ENCODE measurements at regions not wholly inside any gene's neighbourhood (a gene's known extent, or its start where the extent isn't known, plus 50 kb on each side); places are given as distances from the start of the nearest gene placed in this dataset.
"Not testable (repeated sequence)": the region's sequence is repeated elsewhere in the genome, so short reads cannot be mapped to it uniquely, and the experiment has no call there.

DNA sequence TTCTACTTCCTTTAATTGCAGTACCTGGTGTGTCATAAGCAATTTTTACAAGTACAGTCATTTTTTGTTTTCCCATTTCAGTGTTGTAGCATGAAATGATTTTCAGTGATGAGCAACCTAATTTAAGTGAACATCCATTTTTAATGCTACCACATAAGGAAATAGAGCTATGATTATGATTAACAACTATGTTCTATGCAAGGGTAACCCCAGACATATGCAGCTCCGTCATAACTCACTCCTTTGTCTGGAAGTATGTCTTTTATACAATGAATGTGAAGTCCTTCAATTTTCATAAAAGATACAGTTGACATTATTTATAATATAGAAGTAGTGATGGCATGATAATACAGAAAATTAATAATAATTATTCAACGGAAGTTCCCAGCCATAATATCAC is 783.3 kb upstream of the CDH18 start:
- DNase-seq (ENCODE audit: low read depth); H3K4me3 ChIP-seq (ENCODE audit: low read depth, low read length): not testable (repeated sequence)

DNA sequence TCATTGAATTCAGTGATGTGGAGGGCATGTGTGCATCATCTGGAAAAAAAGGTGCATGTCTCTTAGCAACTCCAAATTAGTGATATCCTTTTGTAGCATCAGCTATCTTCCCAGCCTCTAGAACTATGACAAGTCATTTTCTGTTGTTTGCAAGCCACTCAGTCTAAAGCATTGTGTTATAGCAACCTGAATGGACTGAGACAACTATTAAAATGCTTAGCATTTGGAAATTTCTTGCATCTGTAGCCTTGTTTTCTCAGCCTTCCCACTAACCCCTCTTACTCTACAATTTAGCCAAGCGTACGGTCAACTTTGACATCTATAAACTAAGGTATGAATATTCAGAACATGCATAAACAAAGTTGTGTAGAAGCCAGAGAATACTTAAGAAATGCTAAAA is 777.1 kb upstream of the CDH18 start:
- DNase-seq (ENCODE audit: low read depth); H3K4me3 ChIP-seq (ENCODE audit: low read depth, low read length): not testable (repeated sequence)

DNA sequence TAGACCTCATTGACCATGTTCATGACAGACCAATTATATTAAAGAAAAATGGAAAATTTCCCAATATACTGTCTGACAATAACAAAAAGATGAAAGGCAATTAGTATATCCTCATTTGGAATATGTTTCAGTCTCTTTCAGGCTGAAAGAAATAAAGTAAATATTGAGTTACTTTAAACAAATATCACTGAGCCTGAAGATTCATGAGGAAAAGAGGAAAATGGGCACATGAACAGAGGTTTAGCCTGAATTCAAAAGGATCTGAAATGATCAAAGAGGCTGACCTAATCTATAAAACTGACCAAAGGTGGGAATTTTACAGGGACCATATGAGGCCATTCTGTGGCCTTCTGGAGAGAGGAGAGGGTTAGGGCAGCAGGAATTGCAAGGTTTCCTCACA is 771.5 kb upstream of the CDH18 start:
- H3K4me3 ChIP-seq (ENCODE audit: low read depth, low read length); DNase-seq (ENCODE audit: low read depth): not testable (repeated sequence)

DNA sequence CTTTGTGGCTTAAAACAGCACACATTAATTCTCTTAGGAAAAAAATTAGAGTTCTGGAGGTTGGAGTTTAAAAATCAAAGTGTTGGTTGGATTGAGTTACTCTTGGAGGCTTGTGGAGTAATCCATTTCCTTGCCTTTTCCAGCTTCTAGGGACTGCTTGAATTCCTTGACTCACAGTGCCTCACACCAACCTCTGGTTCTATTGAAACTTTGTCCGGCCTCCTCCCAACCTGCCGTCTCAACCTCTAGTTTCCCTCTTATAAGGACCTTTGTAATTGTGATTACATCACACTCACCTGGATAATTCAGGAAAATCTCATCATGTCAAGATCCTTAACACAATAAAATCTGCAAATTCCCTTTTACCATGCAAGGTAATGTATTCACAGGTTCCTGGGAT is 764.2 kb upstream of the CDH18 start:
- not testable (repeated sequence) for DNase-seq (ENCODE audit: low read depth); H3K4me3 ChIP-seq (ENCODE audit: low read depth, low read length)

DNA sequence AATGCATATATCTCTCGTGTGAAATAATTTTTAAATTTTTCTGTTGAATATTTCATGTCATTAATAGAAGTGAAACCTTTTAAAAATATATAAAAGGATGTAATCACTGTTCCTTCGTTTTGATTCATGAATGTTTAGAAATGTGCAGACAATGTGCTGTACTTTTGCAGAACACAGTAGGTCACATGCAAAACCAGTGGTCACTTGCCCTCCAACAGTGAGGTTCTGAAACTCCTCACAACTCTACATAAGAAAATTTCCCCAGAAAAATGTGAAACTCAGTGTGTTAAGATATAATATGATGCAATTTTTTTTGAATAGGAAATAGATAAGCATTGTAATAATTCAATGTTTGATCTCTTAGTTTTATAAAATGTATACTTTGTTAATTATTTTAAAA is 747.7 kb upstream of the CDH18 start:
- DNase-seq (ENCODE audit: low read depth) = not testable (repeated sequence)

DNA sequence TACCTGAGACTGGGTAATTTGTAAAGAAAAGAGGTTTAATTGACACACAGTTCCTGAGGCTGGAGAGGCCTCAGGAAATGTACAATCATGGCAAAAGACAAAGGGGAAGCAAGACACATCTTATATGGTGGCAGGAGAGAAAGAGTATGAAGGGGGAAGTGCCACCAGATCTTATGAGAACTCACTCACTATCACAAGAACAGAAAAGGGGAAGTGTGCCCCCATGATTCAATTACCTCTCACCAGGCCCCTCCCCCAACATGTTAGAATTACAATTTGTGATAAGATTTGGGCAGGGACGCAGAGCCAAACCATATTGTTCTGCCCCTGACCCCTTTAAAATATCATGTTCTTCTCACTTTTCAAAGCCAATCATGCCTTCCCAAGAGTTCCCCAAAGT is 744.2 kb upstream of the CDH18 start:
- peak; percentile 31 for DNase-seq (ENCODE audit: low read depth)
- not testable (repeated sequence) for H3K4me3 ChIP-seq (ENCODE audit: low read depth, low read length)

More for the DNA sequence above, 747.7 kb upstream of the CDH18 start:
- H3K4me3 ChIP-seq (ENCODE audit: low read depth, low read length) = not testable (repeated sequence)

DNA sequence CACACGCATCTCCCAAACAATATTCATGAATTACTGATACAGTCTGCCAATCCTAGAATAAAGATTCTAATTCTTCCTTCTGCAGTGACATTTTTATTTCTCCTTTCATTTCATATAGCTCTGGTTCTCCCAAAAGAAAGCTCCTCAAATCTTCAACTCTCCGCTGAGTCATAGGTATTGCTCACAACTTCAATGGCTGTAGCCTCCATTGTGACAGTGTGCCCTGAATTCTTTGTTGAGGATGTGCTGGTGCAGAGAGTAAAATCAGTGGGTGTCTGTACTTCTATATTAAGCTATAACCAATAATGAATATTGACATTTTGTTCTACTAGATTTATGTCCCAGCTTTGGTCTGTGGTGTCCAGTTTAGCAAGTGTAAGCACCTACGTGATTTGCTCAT is 733.3 kb upstream of the CDH18 start:
- not testable (repeated sequence) for H3K4me3 ChIP-seq (ENCODE audit: low read depth, low read length); DNase-seq (ENCODE audit: low read depth)

DNA sequence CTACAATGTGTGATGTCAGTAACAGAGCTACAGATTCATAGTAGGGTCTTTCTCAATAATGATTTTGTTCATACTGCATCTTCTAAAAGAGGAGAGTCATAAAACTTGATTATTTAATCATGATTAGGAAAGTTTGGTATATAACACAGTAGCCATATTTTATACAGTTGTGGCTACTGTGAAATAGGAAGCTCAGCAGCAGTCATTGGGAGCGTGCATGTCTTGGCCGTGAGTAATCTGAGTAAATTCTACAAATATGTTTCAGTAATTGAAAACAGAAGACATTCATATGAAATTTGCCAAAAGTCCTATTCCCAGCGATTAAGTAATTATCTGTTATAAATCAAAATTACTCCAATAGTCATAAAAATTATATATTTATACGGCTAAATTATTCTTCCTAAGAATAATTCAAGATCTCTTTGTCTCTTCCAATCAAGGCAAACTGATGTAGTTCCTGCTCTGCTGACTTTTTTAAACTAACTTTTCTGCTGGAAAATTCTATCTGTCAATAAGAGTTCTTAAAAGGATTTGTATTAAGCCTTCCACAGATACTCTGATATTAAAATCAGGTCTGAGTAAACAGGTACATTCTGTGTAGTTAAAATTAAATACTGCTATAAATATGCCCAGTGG is 723.6 kb upstream of the CDH18 start:
- not testable (repeated sequence) for DNase-seq (ENCODE audit: low read depth); H3K4me3 ChIP-seq (ENCODE audit: low read depth, low read length)

DNA sequence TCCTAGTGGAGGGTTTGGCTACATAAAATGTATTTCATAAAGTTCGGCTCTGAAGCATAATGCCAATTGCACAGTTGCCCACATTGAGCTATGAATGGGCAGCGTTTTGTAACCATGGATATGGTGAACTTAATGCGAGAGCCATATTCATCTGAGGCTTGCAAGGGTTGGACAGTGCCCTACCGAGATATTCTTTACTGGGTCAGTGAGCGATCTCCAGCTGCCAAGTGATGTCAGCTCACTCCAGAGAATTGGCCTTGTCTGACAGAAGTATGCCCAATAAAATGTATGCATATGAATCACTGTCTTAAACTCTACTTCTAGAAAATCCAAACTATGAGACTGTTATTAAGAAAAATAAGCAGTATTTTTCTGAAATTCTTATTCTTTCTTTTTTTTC is 719.6 kb upstream of the CDH18 start:
- DNase-seq (ENCODE audit: low read depth); H3K4me3 ChIP-seq (ENCODE audit: low read depth, low read length): not testable (repeated sequence)

DNA sequence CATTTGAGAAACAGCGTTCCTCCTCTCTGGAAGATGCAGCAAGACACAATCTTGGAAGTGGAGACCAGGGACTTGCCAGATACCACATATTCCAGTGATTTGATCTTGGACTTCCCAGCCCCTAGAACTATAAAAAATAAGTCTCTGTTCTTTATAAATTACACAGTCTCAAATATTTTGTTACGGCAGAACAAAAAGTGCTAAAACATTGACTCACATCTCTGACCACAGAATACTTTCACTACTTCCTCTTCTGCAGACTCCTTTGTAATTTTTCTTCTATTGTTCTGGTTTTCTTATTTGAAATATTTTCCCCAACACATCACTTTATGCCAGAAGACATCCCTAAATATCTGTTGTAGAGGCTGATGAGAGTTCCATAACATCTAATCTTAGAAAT is 706.1 kb upstream of the CDH18 start:
- TF ChIP-seq POLR2A (IDR thresholded peaks at IDR 0.05; ENCODE audit: extremely low read depth, insufficient read length) (no peak), MYC (IDR thresholded peaks at IDR 0.05; ENCODE audit: low read depth, low read length) (no peak)
- TF ChIP-seq, protein P1, sequence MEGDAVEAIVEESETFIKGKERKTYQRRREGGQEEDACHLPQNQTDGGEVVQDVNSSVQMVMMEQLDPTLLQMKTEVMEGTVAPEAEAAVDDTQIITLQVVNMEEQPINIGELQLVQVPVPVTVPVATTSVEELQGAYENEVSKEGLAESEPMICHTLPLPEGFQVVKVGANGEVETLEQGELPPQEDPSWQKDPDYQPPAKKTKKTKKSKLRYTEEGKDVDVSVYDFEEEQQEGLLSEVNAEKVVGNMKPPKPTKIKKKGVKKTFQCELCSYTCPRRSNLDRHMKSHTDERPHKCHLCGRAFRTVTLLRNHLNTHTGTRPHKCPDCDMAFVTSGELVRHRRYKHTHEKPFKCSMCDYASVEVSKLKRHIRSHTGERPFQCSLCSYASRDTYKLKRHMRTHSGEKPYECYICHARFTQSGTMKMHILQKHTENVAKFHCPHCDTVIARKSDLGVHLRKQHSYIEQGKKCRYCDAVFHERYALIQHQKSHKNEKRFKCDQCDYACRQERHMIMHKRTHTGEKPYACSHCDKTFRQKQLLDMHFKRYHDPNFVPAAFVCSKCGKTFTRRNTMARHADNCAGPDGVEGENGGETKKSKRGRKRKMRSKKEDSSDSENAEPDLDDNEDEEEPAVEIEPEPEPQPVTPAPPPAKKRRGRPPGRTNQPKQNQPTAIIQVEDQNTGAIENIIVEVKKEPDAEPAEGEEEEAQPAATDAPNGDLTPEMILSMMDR (IDR thresholded peaks at IDR 0.05; ENCODE audit: low read depth, low read length) = no peak
- TF ChIP-seq, protein P2, sequence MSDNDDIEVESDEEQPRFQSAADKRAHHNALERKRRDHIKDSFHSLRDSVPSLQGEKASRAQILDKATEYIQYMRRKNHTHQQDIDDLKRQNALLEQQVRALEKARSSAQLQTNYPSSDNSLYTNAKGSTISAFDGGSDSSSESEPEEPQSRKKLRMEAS (IDR thresholded peaks at IDR 0.05; ENCODE audit: low read depth, low read length) = no peak
- H3K4me3 ChIP-seq (ENCODE audit: low read depth, low read length) = no peak overlapping the region
- peak; percentile 14 for DNase-seq (ENCODE audit: low read depth)

DNA sequence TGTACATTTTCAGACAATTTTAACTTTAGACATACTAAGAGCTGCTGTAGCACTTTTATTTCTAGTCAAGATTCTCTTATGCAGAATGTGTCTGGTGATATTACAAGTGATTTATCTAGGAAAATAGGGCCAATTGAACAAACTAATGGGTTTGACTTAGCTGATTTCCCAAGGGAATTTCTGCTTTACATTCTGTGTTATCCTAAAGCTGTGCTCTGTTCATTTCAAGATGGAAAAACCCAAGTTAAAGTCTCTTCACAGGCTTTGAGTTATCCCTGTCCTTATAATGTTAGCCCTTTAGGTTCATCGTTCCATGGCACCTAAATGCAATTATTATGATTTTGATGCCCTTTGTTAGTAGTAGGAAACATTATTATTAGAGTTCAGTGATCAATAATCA is 704.9 kb upstream of the CDH18 start:
- TF ChIP-seq MYC (IDR thresholded peaks at IDR 0.05; ENCODE audit: low read depth, low read length) = no peak
- TF ChIP-seq, protein P2 (IDR thresholded peaks at IDR 0.05; ENCODE audit: low read depth, low read length) = no peak
- H3K4me3 ChIP-seq (ENCODE audit: low read depth, low read length) = no peak overlapping the region
- no peak for DNase-seq (ENCODE audit: low read depth)

DNA sequence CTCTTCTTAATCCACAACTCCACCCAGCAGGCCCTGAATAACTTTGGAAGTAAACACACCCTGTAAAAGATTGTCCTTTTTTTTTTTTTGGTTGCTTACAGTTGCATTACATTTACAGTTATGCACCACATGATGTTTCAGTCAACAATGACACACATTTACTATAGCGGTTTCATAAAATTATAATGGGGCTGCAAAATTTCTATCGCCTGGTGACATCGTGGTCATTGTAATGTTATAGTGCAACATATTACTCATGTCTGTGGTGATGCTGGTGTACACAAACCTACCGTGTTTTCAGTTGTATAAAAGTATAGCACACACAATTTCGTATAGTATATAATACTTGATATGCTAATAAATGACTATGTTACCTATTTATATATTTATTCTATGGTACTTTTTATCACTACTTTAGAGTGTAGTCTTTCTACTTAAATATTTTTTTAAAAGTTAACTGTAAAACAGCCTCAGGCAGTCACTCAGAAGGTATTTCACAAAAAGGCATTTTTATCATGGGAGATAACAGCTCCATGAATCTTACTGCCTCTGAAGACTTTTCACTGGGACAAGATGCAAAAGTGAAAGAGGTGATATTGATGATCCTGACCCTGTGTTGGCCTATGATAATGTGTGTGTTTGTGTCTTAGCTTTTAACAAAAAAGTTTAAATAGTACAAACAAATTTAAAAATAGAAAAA is 695.4 kb upstream of the CDH18 start:
- H3K4me3 ChIP-seq (ENCODE audit: low read depth, low read length) = no peak overlapping the region
- DNase-seq (ENCODE audit: low read depth) = no peak
- TF ChIP-seq, protein P1 (IDR thresholded peaks at IDR 0.05; ENCODE audit: low read depth, low read length) = no peak
- no peak for TF ChIP-seq MYC (IDR thresholded peaks at IDR 0.05; ENCODE audit: low read depth, low read length)
- TF ChIP-seq POLR2A (IDR thresholded peaks at IDR 0.05; ENCODE audit: extremely low read depth, insufficient read length) = no peak
- TF ChIP-seq, protein P2 (IDR thresholded peaks at IDR 0.05; ENCODE audit: low read depth, low read length) = no peak
